ENCODE measurements at regions not wholly inside any gene's neighbourhood (a gene's known extent, or its start where the extent isn't known, plus 50 kb on each side); places are given as distances from the start of the nearest gene placed in this dataset.
A peak's percentile ranks its signal among the peaks of the same experiment; 100 is the strongest.

DNA sequence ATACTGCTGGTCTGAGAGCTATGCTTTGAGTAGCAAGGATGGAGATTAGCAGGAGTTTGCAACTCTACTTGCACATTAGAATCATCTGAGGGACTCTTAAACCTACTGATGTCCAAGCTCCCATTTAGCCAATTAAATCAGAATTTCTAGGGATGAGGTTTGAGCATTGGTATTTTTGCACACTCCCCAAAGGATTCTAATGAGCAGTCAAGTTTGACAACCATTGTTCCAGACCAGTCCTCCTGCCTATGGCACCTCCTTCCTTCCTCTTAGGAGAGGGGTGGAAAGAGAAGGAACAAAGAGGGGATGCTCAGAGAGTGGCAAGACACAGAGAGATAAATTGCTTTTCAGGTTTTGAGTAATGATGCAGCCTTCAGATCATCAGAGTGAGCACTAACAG, 275.5 kb upstream of the ROPN1 start:
- H3K36me3 ChIP-seq = peaks cover 5% of the 10 kb centered on the region
- peaks cover 0 to 18% of the 10 kb centered on the region in 2 donors for H3K4me1 ChIP-seq
- DNase-seq (ENCODE audit: low spot score) = no peak
- H3K9me3 ChIP-seq = no peaks in the 10 kb centered on the region
- H3K4me3 ChIP-seq = no peak overlapping the region
- no peak overlapping the region for H3K27ac ChIP-seq
- no peaks in the 10 kb centered on the region for H3K27me3 ChIP-seq
- TF ChIP-seq, protein P1, sequence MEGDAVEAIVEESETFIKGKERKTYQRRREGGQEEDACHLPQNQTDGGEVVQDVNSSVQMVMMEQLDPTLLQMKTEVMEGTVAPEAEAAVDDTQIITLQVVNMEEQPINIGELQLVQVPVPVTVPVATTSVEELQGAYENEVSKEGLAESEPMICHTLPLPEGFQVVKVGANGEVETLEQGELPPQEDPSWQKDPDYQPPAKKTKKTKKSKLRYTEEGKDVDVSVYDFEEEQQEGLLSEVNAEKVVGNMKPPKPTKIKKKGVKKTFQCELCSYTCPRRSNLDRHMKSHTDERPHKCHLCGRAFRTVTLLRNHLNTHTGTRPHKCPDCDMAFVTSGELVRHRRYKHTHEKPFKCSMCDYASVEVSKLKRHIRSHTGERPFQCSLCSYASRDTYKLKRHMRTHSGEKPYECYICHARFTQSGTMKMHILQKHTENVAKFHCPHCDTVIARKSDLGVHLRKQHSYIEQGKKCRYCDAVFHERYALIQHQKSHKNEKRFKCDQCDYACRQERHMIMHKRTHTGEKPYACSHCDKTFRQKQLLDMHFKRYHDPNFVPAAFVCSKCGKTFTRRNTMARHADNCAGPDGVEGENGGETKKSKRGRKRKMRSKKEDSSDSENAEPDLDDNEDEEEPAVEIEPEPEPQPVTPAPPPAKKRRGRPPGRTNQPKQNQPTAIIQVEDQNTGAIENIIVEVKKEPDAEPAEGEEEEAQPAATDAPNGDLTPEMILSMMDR (IDR thresholded peaks at IDR 0.05) = no peak

DNA sequence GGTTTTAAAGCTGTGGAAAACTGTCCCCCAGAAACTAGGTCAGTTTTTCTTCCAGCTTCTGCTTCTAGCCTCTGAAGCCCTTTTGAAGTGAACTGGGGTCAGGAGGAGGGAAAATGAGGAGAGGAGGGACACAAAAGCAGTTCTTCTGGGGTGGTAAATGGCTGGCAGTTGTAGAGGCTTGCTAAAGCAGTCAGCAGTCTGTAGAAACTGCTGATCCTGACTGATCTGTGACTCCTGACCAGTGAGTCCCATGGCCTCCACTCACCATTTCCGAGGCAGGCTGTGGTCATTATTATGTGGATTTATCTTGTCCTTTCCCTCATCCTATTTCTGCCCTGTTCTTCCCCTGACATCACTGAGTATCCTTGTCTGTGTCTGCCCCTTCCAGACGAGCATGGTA, 276.4 kb upstream of the ROPN1 start:
- no peak overlapping the region for H3K27ac ChIP-seq
- peaks cover 0 to 22% of the 10 kb centered on the region in 2 donors for H3K4me1 ChIP-seq
- no peak for DNase-seq (ENCODE audit: low spot score)
- H3K4me3 ChIP-seq = no peak overlapping the region
- H3K9me3 ChIP-seq = no peaks in the 10 kb centered on the region
- H3K27me3 ChIP-seq = no peaks in the 10 kb centered on the region
- peaks cover 5% of the 10 kb centered on the region for H3K36me3 ChIP-seq
- TF ChIP-seq, protein P1 (IDR thresholded peaks at IDR 0.05) = no peak

DNA sequence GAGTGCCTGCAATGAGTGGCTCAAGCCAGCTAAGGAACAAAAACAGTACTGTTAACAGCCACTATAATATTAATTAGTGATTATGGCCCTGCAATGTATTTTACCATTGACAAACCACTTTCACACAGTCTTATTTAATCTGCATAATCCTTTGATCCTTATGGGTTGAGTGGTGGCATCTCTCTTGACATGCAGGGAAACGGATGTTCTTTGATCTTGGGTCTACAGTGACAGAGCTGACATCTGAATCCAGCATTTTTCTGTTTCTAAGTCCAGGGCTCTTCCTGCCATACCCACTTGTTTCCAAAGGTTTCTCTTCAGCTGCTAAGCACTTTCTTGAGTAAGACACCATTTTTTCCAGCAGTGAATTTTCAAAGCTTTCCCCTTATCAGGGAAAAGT, 277.7 kb upstream of the ROPN1 start:
- H3K4me1 ChIP-seq = peaks cover 0 to 35% of the 10 kb centered on the region in 2 donors
- H3K27ac ChIP-seq = no peak overlapping the region
- no peaks in the 10 kb centered on the region for H3K9me3 ChIP-seq

DNA sequence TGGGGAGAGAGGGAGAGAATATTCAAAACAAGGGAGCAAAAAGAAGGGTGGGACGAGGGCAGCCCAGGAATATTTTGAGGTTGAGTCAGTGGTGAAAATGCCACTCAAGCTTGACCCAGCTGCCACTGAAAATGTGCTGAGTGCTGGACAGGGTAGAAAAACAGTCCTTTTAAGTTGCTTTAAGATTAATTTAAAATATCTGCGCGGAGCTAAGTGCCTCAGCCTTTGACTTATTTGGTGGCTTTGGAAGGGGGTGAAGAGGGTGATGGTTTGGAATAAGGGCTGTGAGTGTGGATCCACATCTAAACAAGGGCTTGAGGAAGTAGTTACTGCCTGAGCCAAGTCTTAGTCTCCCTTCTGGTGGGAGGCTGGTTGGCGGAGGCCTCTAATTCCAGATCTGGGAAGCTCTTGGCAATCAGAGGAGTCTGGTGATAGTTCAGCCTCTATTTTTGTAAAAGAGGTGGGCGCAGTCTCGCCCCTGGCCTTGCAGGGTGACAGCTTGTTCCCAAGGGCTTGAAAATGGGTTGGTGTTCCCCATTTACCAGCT, 280.8 kb upstream of the ROPN1 start:
- Histone ChIP-seq H3K4me1 (peaks cover 0 to 55% of the 10 kb centered on the region in 2 donors), H3K36me3 (peaks cover 5% of the 10 kb centered on the region), H3K27me3 (no peaks in the 10 kb centered on the region), H3K9me3 (no peaks in the 10 kb centered on the region), H3K4me3 (no peak overlapping the region), H3K27ac (peak overlapping the region; percentile 57 to 80)
- TF ChIP-seq, protein P1 (IDR thresholded peaks at IDR 0.05) = no peak
- DNase-seq (ENCODE audit: low spot score) = no peak

More for the DNA sequence above, 277.7 kb upstream of the ROPN1 start:
- no peak overlapping the region for H3K4me3 ChIP-seq
- no peaks in the 10 kb centered on the region for H3K27me3 ChIP-seq
- peaks cover 5% of the 10 kb centered on the region for H3K36me3 ChIP-seq
- TF ChIP-seq, protein P1 (IDR thresholded peaks at IDR 0.05) = no peak
- DNase-seq (ENCODE audit: low spot score) = no peak

DNA sequence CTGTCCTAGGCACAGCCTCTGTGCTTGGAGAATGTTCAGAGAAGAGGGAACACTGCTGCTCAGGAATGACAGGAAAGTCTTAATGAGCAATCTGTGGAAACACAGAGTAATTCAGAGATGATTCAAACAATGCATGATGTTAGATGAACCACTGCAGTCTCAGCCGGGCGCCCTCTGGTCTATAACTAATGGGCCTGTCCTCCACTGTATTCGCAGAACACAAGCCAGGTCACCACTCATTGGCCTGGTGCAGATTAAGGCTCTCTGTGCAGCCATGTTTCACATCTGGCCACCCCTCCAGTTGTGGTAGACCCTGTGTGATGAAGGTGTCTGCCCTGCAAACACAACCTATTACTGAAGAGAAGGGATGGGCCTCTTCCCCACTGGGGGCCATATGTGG, 281.7 kb upstream of the ROPN1 start:
- Histone ChIP-seq H3K4me1 (peaks cover 0 to 64% of the 10 kb centered on the region in 2 donors), H3K36me3 (peaks cover 5% of the 10 kb centered on the region), H3K4me3 (no peak overlapping the region), H3K9me3 (no peaks in the 10 kb centered on the region), H3K27ac (peak overlapping the region in 1 of 2 donors; percentile 80), H3K27me3 (no peaks in the 10 kb centered on the region)
- no peak for DNase-seq (ENCODE audit: low spot score)
- TF ChIP-seq, protein P1 (IDR thresholded peaks at IDR 0.05) = no peak

DNA sequence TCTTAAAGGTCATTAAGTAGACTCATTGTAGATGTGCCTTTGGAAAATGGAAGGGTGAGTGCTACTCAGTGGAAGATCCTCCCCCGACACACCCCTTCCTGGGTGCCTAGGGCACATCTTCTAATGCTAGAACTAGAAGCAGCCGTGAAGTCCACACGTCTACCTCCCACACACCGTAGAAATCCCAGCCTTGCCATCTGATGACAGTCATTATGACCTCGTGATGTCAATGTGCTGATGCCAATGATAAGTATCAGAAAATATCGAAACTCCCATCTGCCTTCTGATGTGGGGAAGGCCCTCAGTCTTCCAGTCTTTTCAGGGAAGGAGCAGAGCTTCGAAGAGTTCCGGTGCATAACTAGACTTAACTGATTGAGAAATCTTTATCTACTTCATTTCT, 282.1 kb upstream of the ROPN1 start:
- Histone ChIP-seq H3K27ac (peak overlapping the region in 1 of 2 donors; percentile 80), H3K27me3 (no peaks in the 10 kb centered on the region), H3K4me1 (peaks cover 0 to 66% of the 10 kb centered on the region in 2 donors), H3K9me3 (no peaks in the 10 kb centered on the region), H3K36me3 (peaks cover under 1% of the 10 kb centered on the region), H3K4me3 (no peak overlapping the region)
- no peak for DNase-seq (ENCODE audit: low spot score)
- TF ChIP-seq, protein P1 (IDR thresholded peaks at IDR 0.05) = no peak

Data from right atrium auricular region (tissue), 2 donors.